DMS 273 treated with DMSO at 0.1 percent for 48 hours (cell line): ENCODE measurements at regions not wholly inside any gene's neighbourhood (a gene's known extent, or its start where the extent isn't known, plus 50 kb on each side); places are given as distances from the start of the nearest gene placed in this dataset.
"Not testable (repeated sequence)": the region's sequence is repeated elsewhere in the genome, so short reads cannot be mapped to it uniquely, and the experiment has no call there.

Source experiments
- DNase-seq: peaks from one replicate; lab custom pipeline; 2025; lab: John Stamatoyannopoulos, UW

GRCh38 chr14:42508209-42508946, 901.7 kb downstream of the LRFN5 start:
- DNase-seq, result no peak

DNA sequence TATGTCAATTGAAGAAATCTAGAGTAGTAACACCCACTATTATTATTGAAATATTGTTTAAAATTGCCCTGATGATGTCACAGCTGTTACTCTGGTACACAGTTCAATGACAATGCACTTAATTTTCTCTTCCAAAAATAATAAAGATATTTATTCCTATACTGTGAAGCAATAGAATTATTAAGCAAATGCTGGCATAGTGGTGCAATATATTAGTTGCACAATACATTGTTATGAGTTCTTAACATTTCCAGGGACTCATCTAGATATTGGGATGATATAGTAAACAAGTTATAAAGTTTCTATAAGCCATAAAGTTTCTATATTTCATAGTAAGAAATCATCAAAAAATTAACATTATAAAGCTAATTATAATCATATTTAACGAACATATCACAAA, 897.8 kb downstream of the LRFN5 start:
- DNase-seq, result no peak

GRCh38 chr14:42499137-42499536, 892.5 kb downstream of the LRFN5 start:
- DNase-seq, result no peak

DNA sequence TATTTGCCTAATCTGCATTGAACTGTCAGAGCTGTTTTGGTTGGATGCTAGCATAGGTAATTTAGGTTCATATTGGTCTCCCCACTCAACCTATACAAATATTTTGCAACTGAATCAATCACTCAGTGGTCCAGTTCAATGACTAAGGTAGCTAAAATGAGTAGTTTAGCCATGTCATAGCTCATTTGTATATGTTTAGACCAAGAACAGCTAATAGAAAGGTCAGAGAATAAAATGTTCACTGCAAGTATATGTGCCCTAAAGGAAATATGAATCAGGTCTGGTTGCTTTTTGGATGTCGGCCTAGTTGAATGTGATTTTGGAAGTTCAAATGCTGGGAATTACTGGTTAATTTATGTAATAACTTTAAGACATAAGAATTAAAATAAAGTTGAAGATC, 883.9 kb downstream of the LRFN5 start:
- no peak for DNase-seq

DNA sequence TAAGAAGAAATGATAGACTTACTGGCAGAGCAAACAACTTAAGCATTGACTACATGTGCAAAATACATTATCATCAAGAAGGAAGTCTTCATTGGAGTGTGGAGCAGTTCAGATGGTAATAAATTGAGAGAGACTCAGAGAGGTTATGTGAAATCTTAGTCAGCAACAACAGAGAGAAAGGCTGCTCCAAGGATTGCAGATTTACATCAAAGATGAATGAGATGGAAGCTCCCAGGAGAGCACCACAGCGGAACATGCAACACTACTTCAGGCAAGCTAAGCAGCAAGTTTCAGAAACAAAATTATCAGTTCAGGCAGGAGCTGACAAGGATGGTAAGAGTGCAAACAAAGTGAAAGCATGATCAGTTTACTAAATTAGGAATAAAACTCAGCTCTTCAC, 882.3 kb downstream of the LRFN5 start:
- no peak for DNase-seq

- DNase-seq, result not testable (repeated sequence)
These were observed 875.8 kb downstream of the LRFN5 start for GRCh38 chr14:42482345-42482971.

DNA sequence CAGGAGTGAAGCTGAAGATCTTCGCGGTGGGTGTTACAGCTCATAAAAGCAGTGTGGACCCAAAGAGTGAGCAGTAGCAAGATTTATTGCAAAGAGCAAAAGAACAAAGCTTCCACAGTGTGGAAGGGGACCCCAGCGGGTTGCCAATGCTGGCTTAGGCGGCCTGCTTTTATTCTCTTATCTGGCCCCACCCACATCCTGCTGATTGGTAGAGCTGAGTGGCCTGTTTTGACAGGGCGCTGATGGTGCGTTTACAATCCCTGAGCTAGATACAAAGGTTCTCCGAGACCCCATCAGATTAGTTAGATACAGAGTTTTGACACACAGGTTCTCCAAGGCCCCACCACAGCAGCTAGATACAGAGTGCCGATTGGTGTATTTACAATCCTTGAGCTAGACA, 875.0 kb downstream of the LRFN5 start:
- DNase-seq, result not testable (repeated sequence)

GRCh38 chr14:42480255-42480654, 873.6 kb downstream of the LRFN5 start:
- DNase-seq, result no peak

DNA sequence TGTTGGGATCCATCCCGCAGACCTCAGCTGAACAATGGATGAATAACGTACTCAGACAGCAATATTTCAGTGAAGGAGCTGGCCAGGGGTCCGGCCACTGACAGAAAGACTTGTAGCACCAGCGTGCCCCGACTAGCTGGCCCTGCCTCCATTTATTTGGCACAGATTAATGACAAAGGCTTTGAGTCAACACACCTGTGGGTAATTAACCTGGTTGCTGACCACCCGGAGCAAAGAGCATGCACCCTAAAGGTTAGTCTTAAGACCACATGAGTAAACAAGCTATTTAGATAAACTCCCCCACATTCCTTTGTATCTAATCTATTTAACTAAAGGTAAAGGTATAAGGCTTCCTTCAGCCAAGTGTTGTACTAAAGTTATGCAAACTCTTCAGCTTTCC, 868.6 kb downstream of the LRFN5 start:
- DNase-seq, result no peak

DNA sequence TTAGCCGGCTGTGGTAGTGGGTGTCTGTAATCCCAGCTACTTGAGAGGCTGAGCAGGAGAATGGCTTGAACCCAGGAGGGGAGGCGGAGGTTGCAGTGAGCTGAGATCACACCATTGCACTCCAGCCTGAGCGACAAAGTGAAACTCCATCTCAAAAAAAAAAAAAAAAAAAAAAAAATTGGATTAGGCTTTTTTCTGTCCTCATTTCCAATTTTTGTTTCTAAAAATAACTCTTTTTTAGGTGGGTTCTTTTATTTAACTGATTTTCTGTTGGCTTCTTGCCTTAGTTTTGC, 863.7 kb downstream of the LRFN5 start:
- no peak for DNase-seq

DNA sequence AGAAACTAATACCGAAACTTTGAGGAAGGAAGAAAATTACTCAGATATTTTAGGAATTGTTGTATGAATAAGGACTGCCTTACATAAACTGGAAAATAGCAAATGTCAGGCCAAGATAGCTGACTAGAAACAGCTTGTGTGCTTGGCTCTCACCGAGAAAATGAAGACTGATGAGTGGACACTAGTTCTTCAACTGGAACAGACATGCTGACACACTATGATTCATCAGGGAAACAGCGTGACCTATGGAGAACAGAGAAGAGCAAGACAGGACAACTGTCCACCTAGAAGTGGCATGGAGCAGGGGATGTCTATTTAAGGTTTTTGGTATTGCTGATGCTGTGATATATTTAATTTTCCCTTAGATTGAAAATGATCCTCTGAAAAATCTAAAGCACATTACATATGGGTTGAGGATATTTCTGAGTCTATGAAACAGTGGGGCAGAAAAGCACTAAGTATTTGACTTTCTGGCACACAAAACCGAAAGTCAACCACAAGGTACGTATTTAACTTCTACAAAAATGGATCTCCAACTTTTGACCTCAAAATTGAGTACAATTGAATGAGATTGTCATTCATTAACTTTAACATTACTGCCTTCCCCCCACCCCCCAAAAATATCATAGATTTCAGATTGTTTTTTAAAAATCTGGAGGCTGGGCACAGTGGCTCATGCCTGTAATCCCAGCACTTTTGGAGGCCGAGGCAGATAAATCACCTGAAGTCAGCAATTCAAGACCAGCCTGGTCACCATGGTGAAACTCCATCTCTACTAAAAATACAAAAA, 863.2 kb downstream of the LRFN5 start:
- no peak for DNase-seq

DNA sequence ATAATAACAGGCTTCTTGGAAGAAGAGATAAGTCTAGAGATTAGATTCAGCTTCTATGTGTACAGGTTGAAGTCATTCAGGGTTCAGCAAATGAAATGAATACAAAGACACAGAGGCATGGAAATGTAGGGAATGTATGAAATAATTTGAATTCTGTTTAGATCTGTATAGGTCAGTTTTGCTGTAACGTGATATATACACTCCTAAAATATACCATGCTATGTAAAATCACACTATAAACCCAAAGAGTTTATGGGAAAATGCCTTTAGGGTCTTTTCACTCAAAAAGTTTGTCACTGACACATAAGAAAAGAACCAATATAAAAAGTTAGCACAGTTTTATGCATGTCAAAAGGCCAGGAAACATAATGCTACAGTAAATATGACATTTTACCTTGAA, 854.0 kb downstream of the LRFN5 start:
- no peak for DNase-seq

DNA sequence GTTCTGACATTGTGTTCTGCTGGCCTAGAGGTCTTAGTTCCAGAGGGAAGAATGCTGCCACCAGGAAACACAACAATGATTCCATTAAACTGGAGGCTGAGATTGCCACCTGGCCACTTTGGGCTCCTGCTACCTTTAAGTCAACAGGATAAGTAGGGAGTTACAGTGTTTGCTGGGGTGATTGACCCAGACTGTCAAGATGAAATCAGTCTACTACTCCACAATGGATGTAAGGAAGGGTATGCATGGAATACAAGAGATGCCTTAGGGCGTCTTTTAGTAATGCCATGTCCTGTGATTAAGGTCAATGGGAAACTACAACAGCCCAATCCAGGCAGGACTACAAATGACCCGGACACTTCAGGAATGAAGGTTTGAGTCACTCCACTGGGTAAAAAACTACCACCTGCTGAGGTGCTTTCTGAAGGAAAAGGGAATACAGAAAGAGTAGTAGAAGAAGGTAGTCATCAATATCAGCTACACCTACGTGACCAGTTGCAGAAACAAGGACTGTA, 852.6 kb downstream of the LRFN5 start:
- DNase-seq, result no peak

DNA sequence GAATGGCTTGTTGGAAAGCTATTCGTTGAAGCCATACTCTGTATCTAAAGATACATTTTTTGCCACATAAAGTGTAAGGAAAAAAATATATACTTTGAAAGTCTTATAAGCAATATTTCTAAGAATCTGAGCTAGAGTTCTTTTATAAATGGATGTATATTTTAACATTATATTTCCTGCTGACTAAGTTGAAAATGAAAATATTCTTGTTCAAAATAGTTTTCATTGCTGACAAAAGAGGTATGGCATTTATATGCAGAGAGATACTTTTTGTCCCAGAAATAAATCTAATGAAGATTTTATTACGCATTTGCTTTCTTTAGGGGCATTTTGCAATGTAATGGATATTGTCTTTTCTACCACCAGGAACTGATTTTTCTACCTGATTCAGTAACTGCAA, 834.9 kb downstream of the LRFN5 start:
- no peak for DNase-seq

DNA sequence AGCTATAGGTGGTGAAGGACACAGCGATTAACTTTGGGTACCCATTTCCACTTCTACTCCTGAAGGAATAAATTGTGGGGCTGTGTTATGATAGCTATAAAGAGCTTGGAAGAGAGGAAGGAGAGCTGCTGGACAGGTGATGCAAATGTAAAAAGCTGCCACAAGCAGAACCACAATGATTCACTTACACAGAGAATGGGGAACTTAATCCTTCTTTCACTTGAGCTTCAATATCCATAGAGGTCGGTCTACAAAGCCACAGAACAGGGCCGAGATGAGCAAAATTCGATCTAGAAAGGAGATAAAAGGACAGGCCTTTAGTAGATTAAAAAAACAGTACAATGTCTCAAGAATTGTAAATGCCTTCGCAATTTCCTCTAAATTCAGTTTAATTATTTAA, 831.1 kb downstream of the LRFN5 start:
- DNase-seq, result no peak

GRCh38 chr14:42429401-42429800, 822.7 kb downstream of the LRFN5 start:
- DNase-seq, result no peak

- DNase-seq, result no peak
These were observed 822.3 kb downstream of the LRFN5 start for GRCh38 chr14:42428996-42429395.

DNA sequence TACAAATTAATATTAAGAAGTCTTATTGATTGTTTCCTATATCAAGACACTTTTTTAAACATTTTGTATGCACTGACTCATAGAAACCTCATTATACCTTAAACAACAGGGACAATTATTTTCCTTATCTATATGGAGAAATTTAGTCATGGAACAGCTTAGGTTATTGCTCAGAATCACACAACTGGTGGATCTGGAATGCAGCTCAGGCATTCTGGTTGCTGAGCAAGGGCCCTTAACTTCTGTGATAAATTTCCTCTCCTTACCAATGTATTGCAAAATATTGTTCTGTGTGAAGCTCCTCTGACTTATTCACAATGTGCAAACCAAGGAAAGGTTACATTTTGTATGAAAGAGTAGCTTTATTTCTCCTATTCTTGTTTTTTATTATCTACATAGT, 817.8 kb downstream of the LRFN5 start:
- no peak for DNase-seq

DNA sequence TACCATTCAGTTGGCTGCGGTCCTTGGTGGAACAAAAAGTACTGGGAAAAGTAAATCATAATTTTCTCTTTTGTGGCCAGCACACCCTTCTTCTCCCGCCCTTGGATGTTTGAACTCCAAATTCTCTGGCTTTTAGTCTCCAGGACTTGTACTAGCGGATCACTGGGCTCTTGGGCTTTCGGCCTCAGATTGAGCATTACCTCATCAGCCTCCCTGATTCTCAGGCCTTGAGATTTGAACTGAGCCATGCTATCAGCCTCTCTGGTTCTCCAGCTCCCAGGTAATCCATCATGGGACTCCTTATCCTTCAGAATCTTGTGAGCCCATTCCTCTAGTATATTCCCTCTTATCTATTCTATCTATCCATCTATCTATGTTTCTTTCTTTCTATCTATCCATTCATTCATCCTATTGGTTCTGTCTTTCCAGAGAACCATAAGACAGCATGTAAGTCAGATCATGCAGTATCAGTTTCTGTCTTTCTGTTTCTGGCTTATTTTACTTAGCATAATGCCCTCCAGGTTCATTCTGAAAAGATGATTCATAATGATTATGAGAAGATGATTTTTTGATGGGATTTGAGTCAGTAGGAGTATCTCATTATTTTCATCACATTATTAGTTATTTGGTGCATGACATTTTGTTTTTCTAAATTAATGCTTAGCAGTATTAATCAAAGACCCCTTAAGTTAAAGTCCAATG, 814.9 kb downstream of the LRFN5 start:
- DNase-seq, result no peak

DNA sequence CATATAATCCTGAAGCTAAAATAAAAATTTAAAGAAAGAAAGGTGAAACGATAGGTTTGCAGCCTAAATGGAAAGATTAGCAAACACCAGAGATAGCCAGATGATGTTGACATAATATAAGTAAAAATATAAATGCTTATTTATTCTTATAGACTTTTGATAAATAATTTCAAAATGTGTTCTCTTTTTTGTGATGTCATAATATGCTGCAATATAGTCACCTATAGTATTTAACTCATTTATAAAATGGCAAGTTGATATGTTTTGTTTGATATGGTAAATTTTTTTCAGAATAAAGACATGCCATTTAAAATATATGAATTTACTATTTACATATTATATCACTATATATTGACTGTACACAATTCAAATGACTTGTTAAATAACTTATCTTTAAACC, 813.4 kb downstream of the LRFN5 start:
- DNase-seq, result no peak

GRCh38 chr14:42407153-42407552, 800.5 kb downstream of the LRFN5 start:
- DNase-seq, result no peak

DNA sequence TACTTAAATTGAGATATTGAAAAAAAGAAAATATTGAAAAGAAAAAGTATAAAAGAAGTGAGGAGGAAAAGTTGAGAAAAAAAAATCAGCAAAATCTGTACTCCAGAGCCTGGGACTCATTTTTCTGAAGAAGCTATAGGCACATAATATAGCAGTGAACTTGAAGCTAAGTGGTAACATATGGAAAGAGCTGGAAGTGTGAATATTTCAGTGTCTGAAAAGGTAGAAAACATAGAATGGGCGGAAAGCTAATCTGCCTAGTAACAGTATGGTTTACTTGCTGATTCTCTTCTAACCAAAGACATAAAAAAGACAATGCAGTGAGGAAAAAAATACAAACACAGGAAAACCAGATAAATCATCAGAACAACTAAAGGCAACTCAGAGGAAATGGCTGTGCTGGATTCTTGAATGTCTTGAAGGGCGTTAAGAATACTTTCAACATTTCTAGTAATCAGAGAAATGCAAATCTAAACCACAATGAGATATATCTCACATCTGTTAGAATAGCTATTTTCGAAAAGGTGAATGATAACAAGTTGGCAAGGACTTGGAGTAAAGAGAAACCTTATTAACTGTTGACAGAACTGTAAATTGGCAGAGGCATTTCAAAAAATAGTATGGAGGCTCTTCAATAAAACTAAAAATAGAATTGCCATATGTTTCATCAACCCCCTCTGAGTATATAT, 784.6 kb downstream of the LRFN5 start:
- no peak for DNase-seq
